Epithelial cell of proximal tubule (primary cell): ENCODE measurements at regions not wholly inside any gene's neighbourhood (a gene's known extent, or its start where the extent isn't known, plus 50 kb on each side); places are given as distances from the start of the nearest gene placed in this dataset.
"Not testable (repeated sequence)": the region's sequence is repeated elsewhere in the genome, so short reads cannot be mapped to it uniquely, and the experiment has no call there.

Experiments used
- DNase-seq: peaks from one replicate; pipeline ENCODE4 v3.0.0-alpha.2; 2011; ENCODE audit warnings: low read depth
- H3K4me3 ChIP-seq: 2 replicates; pipeline ENCODE4 v1.5.1; 2011; ENCODE audit warnings: low read depth, mild to moderate bottlenecking, low read length
- CTCF ChIP-seq: conservative IDR thresholded peaks from 2 replicates; pipeline ENCODE4 v1.5.1; 2012; ENCODE audit warnings: low read depth, mild to moderate bottlenecking, low read length

GRCh38 chr5:30380228-30380627 lies 813.3 kb upstream of the CDH6 start:
- DNase-seq, result no peak
- no peak for TF ChIP-seq CTCF
- H3K4me3 ChIP-seq, result no peak overlapping the region

- DNase-seq, result no peak
Observed at GRCh38 chr5:30376848-30377247, 816.6 kb upstream of the CDH6 start.

DNA sequence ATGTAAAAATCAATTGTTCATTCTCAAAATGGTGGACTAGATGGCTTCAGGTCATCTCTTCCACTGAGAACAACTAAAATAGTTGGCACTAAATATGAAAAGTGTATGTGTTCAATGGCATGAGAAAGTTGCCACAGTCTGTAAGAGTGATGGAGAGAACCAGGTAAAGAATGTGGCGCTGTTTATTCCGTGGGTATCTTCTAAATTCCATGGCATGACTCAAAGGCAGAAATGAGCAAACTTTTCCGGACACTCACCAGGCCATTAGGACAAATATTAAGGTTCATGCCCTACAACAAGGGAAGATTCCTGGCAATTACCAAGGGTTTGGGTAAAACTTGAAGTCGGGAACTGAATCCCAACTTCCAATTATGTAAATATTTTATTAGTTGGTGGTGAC lies 825.4 kb upstream of the CDH6 start:
- TF ChIP-seq CTCF, result no peak
- H3K4me3 ChIP-seq, result no peak overlapping the region
- no peak for DNase-seq

More at GRCh38 chr5:30376848-30377247, 816.6 kb upstream of the CDH6 start:
- H3K4me3 ChIP-seq, result no peak overlapping the region
- no peak for TF ChIP-seq CTCF

DNA sequence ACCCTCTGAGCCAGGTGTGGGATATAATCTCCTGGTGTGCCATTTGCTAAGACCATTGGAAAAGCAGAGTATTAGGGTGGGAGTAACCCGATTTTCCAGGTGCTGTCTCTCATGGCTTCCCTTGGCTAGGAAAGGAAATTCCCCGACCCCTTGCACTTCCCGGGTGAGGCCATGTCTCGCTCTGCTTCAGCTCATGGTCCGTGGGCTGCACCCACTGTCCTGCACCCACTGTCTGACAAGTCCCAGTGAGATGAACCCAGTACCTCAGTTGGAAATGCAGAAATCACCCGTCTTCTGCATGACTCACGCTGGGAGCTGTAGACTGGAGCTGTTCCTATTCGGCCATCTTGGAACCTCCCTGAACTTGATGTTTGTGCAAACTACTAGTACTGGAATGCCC lies 828.5 kb upstream of the CDH6 start:
- DNase-seq, H3K4me3 ChIP-seq: not testable (repeated sequence)

DNA sequence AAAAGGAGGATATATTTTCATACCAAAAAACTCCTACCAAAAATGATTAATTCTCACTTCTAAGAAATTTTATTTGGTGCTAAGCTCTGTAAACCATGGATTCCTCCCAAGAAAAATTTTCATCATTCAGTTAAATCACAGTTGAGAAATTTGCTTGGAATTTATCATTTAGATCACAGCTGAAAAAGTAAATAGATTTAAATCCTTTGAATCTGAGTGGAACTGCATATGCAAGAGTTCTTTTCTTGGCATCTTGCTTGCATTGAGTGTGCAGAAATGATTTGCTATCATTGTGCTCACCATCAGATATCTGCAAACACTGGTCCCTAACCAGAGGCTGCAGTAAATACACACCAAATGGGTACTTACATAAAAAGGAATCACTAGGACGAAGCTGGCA lies 836.1 kb upstream of the CDH6 start:
- H3K4me3 ChIP-seq, result no peak overlapping the region
- no peak for DNase-seq
- no peak for TF ChIP-seq CTCF

DNA sequence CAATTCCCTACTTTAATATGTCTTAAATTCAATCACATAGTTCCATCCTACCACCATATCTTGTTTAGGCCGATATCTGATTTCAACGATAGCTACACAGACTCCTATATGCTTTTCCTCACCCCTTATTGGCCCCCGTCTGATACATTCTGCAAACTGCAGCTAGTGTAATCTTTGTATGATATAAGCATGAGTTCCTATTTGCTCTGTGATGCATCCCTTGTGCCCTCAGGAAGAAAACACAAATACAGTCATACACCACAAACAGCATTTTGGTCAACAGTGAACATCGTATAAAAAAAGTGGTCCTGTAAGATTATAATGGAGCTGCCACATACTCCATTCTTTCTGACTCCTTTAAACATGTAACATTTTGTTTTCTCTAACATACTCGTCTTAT lies 837.8 kb upstream of the CDH6 start:
- DNase-seq, result no peak
- TF ChIP-seq CTCF, result no peak
- no peak overlapping the region for H3K4me3 ChIP-seq

DNA sequence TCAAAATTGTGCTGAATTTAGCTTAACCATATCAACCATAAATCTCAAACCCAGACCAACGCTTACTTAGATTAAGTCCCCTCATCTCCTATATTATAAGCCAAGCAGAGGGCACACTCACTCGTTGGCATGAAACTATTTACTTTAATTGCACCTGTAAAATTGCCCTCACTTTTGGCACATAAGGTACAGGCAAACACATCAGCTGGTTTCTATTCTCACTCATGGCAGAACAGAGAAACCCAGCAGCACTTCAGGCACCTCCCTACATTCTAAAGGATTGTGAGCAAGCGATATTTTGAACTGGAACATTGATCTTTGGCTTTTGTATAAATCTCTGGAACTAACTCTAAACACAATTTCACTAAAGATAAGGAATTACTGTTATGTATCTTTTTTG lies 845.6 kb upstream of the CDH6 start:
- no peak for DNase-seq
- H3K4me3 ChIP-seq, result no peak overlapping the region
- no peak for TF ChIP-seq CTCF

DNA sequence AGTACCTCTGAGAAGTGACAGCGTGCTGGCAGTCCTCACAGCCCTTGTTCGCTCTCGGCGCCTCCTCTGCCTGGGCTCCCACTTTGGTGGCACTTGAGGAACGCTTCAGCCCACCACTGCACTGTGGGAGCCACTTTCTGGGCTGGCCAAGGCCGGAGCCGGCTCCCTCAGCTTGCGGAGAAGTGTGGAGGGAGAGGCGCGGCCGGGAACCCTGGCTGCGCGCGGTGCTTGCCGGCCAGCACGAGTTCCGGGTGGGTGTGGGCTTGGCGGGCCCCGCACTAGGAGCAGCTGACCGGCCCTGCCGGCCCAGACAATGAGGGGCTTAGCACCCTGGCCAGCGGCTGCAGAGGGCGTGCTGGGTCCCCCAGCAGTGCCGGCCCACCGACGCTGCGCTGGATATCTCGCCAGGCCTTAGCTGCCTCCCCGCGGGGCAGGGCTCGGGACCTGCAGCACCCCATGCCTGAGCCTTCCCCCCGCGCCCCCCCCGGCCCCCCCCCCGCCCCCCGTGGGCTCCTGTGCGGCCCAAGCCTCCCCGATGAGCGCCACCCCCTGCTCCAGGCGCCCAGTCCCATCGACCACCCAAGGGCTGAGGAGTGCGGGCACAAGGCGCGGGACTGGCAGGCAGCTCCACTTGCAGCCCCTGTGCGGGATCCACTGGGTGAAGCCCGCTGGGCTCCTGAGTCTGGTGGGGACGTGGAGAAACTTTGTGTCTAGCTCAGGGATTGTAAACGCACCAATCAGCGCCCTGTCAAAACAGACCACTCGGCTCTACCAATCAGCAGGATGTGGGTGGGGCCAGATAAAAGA lies 847.7 kb upstream of the CDH6 start:
- not testable (repeated sequence) for H3K4me3 ChIP-seq, DNase-seq
